ENCODE measurements at regions not wholly inside any gene's neighbourhood (a gene's known extent, or its start where the extent isn't known, plus 50 kb on each side); places are given as distances from the start of the nearest gene placed in this dataset.
"Not testable (repeated sequence)": the region's sequence is repeated elsewhere in the genome, so short reads cannot be mapped to it uniquely, and the experiment has no call there.

GRCh38 chr9:38342532-38342931 is 50.0 kb upstream of the ALDH1B1 start:
- no peak for DNase-seq

DNA sequence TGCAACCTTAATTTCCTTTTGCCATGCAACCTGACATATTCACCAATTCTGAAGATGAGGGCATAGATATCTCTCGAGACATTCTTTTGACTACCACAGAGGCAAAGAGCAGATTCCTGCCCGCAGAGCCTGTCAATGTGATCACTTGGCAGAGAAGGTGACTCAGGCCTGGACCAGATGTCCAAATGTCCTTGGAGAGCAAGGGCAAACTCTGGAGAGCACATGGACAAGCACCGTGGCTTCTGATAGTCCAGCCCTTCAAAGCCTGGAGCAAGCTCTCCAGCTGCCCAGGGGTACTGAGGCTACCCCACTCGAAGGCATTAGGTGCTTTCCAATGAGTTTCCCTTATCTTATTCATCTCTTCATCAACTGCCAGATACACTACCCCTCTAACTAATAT is 50.4 kb upstream of the ALDH1B1 start:
- no peak for DNase-seq

- no peak for DNase-seq
These were observed 53.0 kb upstream of the ALDH1B1 start for GRCh38 chr9:38339496-38339895.

- DNase-seq, result no peak
These were observed 53.4 kb upstream of the ALDH1B1 start for GRCh38 chr9:38339087-38339486.

DNA sequence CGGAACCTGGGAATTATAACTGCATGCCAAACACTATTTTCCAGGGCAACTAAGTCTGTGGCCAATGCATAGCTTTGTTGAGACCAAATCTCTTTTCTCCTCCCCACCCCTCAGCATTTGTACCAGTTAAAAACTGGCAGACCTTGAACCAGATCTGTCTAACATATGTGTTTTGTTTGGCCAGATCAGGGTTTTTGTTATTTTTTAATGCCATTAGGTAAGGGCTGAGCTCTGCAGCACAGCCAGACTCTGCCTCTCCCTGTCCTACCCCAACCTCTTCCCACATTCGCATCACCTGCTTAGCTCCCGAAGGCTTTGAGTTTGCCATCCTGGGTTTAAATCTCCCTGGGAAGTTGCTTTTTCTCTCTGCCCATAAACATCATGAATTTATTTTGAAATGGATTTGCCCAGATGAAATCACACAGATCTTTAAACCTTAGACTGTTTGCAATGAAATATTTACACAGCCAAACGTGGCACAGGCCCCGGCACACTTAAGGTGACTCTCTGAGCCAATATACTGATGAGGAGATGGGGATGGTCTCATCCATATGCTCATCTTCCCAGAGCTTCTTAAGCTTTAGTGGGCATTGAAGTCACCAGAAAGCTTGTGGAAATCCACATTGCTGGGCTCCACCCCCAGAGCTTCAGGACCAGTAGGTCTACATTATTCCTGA is 54.0 kb upstream of the ALDH1B1 start:
- no peak for DNase-seq

GRCh38 chr9:38337706-38338264 is 54.7 kb upstream of the ALDH1B1 start:
- DNase-seq, result no peak

DNA sequence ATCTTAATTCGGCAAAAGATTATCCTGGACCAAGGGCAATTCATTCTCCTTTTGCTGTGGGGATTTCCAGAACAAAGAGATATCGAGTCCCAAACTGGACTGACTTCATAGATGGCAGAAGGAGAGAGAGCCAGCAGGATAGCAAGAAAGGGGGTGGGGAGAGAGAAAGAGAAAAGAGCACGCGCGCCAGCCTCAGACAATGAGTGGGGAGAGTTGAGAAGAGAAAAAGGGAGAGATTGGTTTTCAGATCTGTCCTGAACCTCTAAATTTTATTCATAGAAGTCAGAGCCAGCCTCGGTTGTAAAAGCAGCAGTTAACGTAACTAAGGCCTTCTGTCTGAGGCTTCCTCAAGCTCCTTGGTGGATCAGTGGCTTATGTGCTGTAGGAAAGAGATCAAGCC is 55.3 kb upstream of the ALDH1B1 start:
- no peak for DNase-seq

GRCh38 chr9:38336341-38336740 is 56.2 kb upstream of the ALDH1B1 start:
- DNase-seq, result no peak

GRCh38 chr9:38335686-38336085 is 56.8 kb upstream of the ALDH1B1 start:
- no peak for DNase-seq

- DNase-seq, result no peak
These were observed 58.3 kb upstream of the ALDH1B1 start for GRCh38 chr9:38334234-38334633.

DNA sequence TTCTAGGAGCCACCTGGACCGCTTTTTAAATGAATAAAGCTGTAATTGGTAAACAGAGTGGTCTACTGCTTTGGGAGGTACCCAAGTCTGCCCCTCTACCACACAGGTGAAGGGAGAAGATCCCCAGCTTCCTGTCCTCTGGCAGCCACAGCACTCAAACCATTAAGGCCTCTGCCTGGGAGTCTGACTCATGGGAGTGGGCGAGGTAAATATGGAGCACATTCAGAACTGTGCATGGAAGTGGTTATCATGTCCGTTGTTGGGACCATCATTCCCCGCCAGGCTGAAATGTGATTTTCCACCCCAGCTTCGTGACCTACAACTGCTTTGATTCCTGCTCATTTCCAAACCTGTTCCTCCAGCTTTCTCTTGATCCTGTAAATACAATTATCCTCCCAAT is 59.5 kb upstream of the ALDH1B1 start:
- no peak for DNase-seq

- DNase-seq, result no peak
These were observed 59.9 kb upstream of the ALDH1B1 start for GRCh38 chr9:38332625-38333024.

- no peak for DNase-seq
These were observed 61.4 kb upstream of the ALDH1B1 start for GRCh38 chr9:38331141-38331540.

DNA sequence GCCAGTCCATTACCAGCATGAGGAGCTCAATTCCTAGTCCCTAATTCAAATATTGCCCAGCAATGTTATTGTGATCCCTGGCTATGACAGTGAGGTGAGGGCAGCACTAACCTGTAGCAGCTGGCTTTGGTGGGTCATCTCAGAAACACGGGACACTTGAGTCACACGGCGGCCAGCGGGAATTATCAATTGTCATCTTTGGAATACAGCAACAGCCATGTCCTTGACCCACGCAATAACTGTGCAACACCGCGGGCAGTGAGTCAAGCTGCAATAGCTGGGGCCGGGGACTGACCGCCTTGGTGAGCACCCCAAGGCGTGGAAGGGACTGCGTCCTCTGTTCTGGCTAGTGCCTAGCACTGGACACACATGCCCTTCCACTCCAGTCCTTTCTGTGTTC is 62.5 kb upstream of the ALDH1B1 start:
- DNase-seq, result no peak

DNA sequence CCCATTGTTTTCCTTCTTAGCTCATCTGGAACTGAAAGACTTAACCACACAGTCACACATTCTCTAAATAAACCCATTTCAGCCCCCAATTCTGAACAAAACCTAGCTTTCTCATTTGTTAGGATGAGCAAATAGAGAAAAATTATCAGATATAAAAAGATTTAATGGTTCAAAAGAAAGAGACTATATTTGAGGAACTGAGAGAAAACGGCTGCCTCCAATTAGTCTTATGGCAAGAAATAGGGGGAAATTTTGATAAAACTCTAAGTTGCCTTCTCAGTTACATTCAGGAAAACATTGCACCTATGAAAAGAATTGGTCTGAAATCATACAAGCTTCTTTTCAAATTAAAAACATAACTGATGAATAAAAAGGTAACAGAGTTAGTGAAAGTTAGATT is 63.7 kb upstream of the ALDH1B1 start:
- DNase-seq, result no peak

DNA sequence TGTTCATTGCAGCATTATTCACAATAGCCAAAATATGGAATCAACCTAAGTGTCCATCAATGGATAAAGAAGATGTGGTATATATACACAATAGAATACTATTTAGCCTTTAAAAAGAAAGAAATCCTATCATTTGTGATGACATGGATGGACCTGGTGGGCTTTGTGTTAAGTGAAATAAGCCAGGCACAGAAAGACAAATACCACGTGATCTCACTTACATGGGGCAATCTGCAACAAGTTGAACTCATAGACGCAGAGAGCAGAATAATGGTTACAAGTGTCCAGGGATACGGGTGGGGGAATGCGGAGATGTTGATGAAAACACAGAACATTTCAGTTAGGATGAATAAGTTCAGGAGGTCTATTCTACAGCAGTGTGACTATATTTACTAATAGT is 66.4 kb upstream of the ALDH1B1 start:
- no peak for DNase-seq

- DNase-seq, result not testable (repeated sequence)
These were observed 68.3 kb upstream of the ALDH1B1 start for GRCh38 chr9:38324213-38324612.

- no peak for DNase-seq
These were observed 69.6 kb upstream of the ALDH1B1 start for GRCh38 chr9:38322937-38323336.

DNA sequence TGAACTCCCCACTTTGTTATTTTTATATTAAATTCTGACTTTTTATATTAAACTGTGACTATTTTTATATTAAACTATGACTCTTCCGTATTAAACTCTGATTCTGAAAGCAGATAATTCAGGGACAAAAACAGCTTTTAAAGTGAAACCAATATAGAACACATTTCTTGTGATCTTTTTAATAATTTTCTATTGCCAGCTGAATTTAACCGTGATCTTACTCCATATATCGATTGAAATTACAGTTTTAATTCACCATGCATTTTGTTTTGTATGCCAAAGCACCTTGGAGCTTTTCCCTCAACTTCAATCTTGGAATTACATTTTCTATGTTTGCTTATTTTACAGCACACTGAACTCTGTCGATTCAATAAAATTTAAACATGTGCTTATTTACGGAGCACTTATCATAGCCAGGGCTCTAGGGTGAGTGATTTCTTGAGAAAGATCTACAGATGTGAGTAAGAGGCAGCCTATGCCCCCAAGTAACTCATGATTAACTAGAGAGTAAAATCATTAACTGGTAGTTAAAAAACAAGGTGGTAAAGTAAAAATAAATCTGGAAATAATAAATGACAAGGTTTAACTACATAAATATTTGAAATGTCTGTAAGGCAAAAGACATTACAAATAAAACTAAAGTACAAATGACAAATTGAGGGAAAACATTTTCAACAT is 72.9 kb upstream of the ALDH1B1 start:
- no peak for DNase-seq

- DNase-seq, result no peak
These were observed 73.6 kb upstream of the ALDH1B1 start for GRCh38 chr9:38318759-38319495.

GRCh38 chr9:38316166-38316780 is 76.2 kb upstream of the ALDH1B1 start:
- no peak for DNase-seq

GRCh38 chr9:38315085-38315595 is 77.4 kb upstream of the ALDH1B1 start:
- peak; percentile 49 for DNase-seq

DNA sequence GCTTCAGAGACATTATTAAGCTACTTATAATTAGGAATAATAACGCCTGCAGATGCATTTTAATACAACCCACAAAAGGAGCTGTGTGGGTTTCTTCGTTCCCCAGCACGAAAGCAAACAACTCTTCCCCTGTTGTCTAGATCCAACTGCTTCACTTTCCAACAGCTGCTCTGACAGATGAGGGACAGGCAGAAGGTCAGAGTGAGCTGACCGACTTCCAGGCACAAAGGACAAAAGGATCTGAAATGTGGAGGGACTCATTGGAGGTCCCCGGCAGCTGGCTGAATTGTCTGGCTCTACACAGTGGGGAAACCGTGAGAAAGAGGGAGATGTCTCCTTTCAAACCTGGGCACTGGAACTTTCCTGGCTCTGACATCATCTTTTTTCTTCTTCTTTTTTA is 79.1 kb upstream of the ALDH1B1 start:
- no peak for DNase-seq

Measured in NCI-H774 (cell line).